ENCODE measurements at regions not wholly inside any gene's neighbourhood (a gene's known extent, or its start where the extent isn't known, plus 50 kb on each side); places are given as distances from the start of the nearest gene placed in this dataset.

DNA sequence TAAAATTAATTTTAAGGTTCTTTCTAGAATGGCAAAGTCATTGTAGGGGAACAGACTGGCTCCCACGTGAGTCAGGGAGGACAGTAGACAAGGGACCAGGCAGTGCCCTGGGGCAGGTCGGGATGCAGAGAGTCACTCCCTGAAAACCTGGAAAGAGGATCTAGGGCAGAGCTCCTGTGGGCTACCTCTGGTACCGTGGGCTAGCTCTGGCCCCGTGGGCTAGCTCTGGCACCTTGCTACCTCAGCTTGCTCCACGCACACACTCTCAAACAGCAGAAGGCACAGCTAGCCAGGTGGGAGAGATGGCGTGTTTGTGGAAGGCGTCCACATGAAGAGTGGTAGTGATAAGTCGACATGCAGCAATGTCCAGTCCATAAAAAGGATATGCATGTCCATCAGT, 66.7 kb upstream of the ARHGEF7 start:
- Histone ChIP-seq H3K9me3 (no peaks in the 10 kb centered on the region), H3K4me3 (no peak overlapping the region), H3K27ac (no peak overlapping the region), H3K9ac (ENCODE audit: low read depth in 2 of 2, low read length in 2 of 2) (no peak overlapping the region), H3K27me3 (no peaks in the 10 kb centered on the region), H3K36me3 (no peaks in the 10 kb centered on the region), H3K4me1 (no peaks in the 10 kb centered on the region)
- no peak for DNase-seq
- intact Hi-C loops (cut with DNase I), result no loop called here
- TF ChIP-seq CTCF (IDR thresholded peaks at IDR 0.05), result no peak

GRCh38 chr13:111047326-111047725, 67.8 kb upstream of the ARHGEF7 start:
- no peaks in the 10 kb centered on the region for H3K36me3 ChIP-seq
- no peak overlapping the region for H3K4me3 ChIP-seq
- no peaks in the 10 kb centered on the region for H3K4me1 ChIP-seq
- no peak overlapping the region for H3K9ac ChIP-seq (ENCODE audit: low read depth in 2 of 2, low read length in 2 of 2)
- H3K27ac ChIP-seq, result no peak overlapping the region
- no peak for DNase-seq
- H3K27me3 ChIP-seq, result no peaks in the 10 kb centered on the region
- TF ChIP-seq CTCF (IDR thresholded peaks at IDR 0.05), result no peak
- H3K9me3 ChIP-seq, result no peaks in the 10 kb centered on the region
- intact Hi-C loops (cut with DNase I), result no loop called here

- Histone ChIP-seq H3K36me3 (no peaks in the 10 kb centered on the region), H3K9me3 (no peaks in the 10 kb centered on the region), H3K9ac (ENCODE audit: low read depth in 2 of 2, low read length in 2 of 2) (no peak overlapping the region), H3K4me1 (no peaks in the 10 kb centered on the region), H3K4me3 (no peak overlapping the region), H3K27ac (no peak overlapping the region), H3K27me3 (no peaks in the 10 kb centered on the region)
- DNase-seq, result no peak
- intact Hi-C loops (cut with DNase I), result no loop called here
- TF ChIP-seq CTCF (IDR thresholded peaks at IDR 0.05), result no peak
Measured at GRCh38 chr13:111046590-111047141, 68.4 kb upstream of the ARHGEF7 start.

DNA sequence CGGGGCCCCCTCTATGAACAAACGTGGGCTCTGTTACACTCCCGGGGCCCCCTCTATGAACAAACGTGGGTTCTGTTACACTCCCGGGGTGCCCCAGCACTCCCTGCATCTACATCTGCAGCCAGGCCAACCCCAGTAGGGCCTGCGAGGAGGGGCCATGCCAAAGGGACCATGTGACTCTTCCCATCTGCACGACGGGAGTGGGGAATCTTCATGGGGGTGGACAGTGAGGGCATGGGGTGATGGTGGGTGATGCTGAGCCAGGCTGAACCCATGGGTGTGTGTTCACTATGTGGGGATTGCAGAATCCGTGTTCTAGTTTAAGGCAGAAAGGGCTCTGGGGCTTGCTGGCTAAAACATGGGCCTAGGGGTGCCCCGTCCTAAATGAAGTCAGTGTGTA, 69.9 kb upstream of the ARHGEF7 start:
- no peak for DNase-seq

GRCh38 chr13:111044087-111044830, 70.9 kb upstream of the ARHGEF7 start:
- no peaks in the 10 kb centered on the region for H3K9me3 ChIP-seq
- DNase-seq, result no peak
- intact Hi-C loops (cut with DNase I), result no loop called here
- no peak overlapping the region for H3K4me3 ChIP-seq
- no peaks in the 10 kb centered on the region for H3K36me3 ChIP-seq
- H3K27ac ChIP-seq, result no peak overlapping the region
- no peak for TF ChIP-seq CTCF (IDR thresholded peaks at IDR 0.05)
- no peak overlapping the region for H3K9ac ChIP-seq (ENCODE audit: low read depth in 2 of 2, low read length in 2 of 2)
- H3K27me3 ChIP-seq, result no peaks in the 10 kb centered on the region
- H3K4me1 ChIP-seq, result no peaks in the 10 kb centered on the region

More for the DNA sequence above, 69.9 kb upstream of the ARHGEF7 start:
- no peak for TF ChIP-seq CTCF (IDR thresholded peaks at IDR 0.05)
- Histone ChIP-seq H3K4me3 (no peak overlapping the region), H3K27me3 (no peaks in the 10 kb centered on the region), H3K9me3 (no peaks in the 10 kb centered on the region), H3K9ac (ENCODE audit: low read depth in 2 of 2, low read length in 2 of 2) (no peak overlapping the region), H3K4me1 (no peaks in the 10 kb centered on the region), H3K36me3 (no peaks in the 10 kb centered on the region), H3K27ac (no peak overlapping the region)
- intact Hi-C loops (cut with DNase I), result no loop called here

Data from colonic mucosa (tissue), 4 donors.